H9 (cell line): ENCODE measurements at regions not wholly inside any gene's neighbourhood (a gene's known extent, or its start where the extent isn't known, plus 50 kb on each side); places are given as distances from the start of the nearest gene placed in this dataset.

ENCODE experiments used
- DNase-seq: peaks from one replicate; pipeline ENCODE4 v3.0.0-alpha.2; 2017
- H2AFZ ChIP-seq: one replicate; pipeline ENCODE4 v1.6.1; 2013; ENCODE audit warnings: mild to moderate bottlenecking, low read length, control low read depth, moderate library complexity
- H2AK5ac ChIP-seq: 2 replicates; pipeline ENCODE4 v1.6.1; 2013; ENCODE audit warnings: low read length, control low read depth, mixed read lengths; ENCODE audit not compliant: insufficient read length
- H2BK120ac ChIP-seq: one replicate; pipeline ENCODE4 v1.6.1; 2013; ENCODE audit warnings: low read depth, mild to moderate bottlenecking, low read length, control low read depth, inconsistent platforms; ENCODE audit not compliant: poor library complexity, severe bottlenecking
- H2BK12ac ChIP-seq: 2 replicates; pipeline ENCODE4 v1.6.1; 2013; ENCODE audit warnings: low read length, control low read depth, mixed read lengths, low read depth; ENCODE audit not compliant: insufficient read length
- H2BK15ac ChIP-seq: 2 replicates; pipeline ENCODE4 v1.6.1; 2013; ENCODE audit warnings: low read depth, low read length, control low read depth
- H2BK20ac ChIP-seq: one replicate; pipeline ENCODE4 v1.6.1; 2013; ENCODE audit warnings: low read depth, mild to moderate bottlenecking, low read length, control low read depth, inconsistent platforms; ENCODE audit not compliant: poor library complexity, severe bottlenecking
- H2BK5ac ChIP-seq: 2 replicates; pipeline ENCODE4 v1.6.1; 2013; ENCODE audit warnings: low read length, control low read depth, mixed read lengths; ENCODE audit not compliant: insufficient read length
- H3K14ac ChIP-seq: 2 replicates; pipeline ENCODE4 v1.6.1; 2013; ENCODE audit warnings: low read length, control low read depth; ENCODE audit not compliant: insufficient read depth
- H3K18ac ChIP-seq: 2 replicates; pipeline ENCODE4 v1.6.1; 2013; ENCODE audit warnings: low read depth, mild to moderate bottlenecking, mixed read lengths, low read length, control low read depth; ENCODE audit not compliant: insufficient read length
- H3K23ac ChIP-seq: 2 replicates; pipeline ENCODE4 v1.6.1; 2013; ENCODE audit warnings: low read length, control low read depth, mixed read lengths, low read depth; ENCODE audit not compliant: insufficient read length
- H3K23me2 ChIP-seq: 2 replicates; pipeline ENCODE4 v1.6.1; 2013; ENCODE audit warnings: low read depth, mild to moderate bottlenecking, mixed read lengths, low read length, control low read depth; ENCODE audit not compliant: insufficient read length, poor library complexity, severe bottlenecking
- H3K27ac ChIP-seq: 2 replicates; pipeline ENCODE4 v1.5.1; 2013; ENCODE audit warnings: low read length, control low read depth, mixed read lengths, low read depth; ENCODE audit not compliant: insufficient read length
- H3K27me3 ChIP-seq: 2 replicates; pipeline ENCODE4 v1.6.1; 2013; ENCODE audit warnings: low read length, control low read depth, inconsistent platforms; ENCODE audit not compliant: insufficient read depth
- H3K4ac ChIP-seq: 2 replicates; pipeline ENCODE4 v1.6.1; 2013; ENCODE audit warnings: low read depth, mild to moderate bottlenecking, control low read depth, inconsistent platforms, low read length, moderate library complexity
- H3K4me1 ChIP-seq: 2 replicates; pipeline ENCODE4 v1.6.1; 2013; ENCODE audit warnings: low read length, control low read depth, inconsistent platforms; ENCODE audit not compliant: insufficient read depth
- H3K4me2 ChIP-seq: 2 replicates; pipeline ENCODE4 v1.6.1; 2013; ENCODE audit warnings: low read length, control low read depth, mixed read lengths; ENCODE audit not compliant: insufficient read length, insufficient read depth
- H3K56ac ChIP-seq: 2 replicates; pipeline ENCODE4 v1.6.1; 2013; ENCODE audit warnings: low read depth, mild to moderate bottlenecking, mixed read lengths, low read length, control low read depth; ENCODE audit not compliant: insufficient read length
- H3K79me1 ChIP-seq: 2 replicates; pipeline ENCODE4 v1.6.1; 2013; ENCODE audit warnings: low read depth, mild to moderate bottlenecking, moderate library complexity, low read length, control low read depth, inconsistent platforms; ENCODE audit not compliant: insufficient read depth, poor library complexity, severe bottlenecking
- H3K79me2 ChIP-seq: 2 replicates; pipeline ENCODE4 v1.6.1; 2013; ENCODE audit warnings: low read length, control low read depth, inconsistent platforms; ENCODE audit not compliant: insufficient read depth
- H3K9ac ChIP-seq: 2 replicates; pipeline ENCODE4 v1.6.1; 2013; ENCODE audit warnings: low read length, control low read depth, mixed read lengths; ENCODE audit not compliant: insufficient read length; ENCODE audit errors: extremely low read depth
- H3K9me3 ChIP-seq: one replicate; pipeline ENCODE4 v1.6.1; 2013; ENCODE audit warnings: low read depth, low read length, inconsistent platforms; ENCODE audit not compliant: control insufficient read depth
- H3T11ph ChIP-seq: one replicate; pipeline ENCODE4 v1.6.1; 2013; ENCODE audit warnings: mild to moderate bottlenecking, low read length, control low read depth, inconsistent platforms
- H4K20me1 ChIP-seq: one replicate; pipeline ENCODE4 v1.6.1; 2013; ENCODE audit not compliant: control insufficient read depth, insufficient read length, insufficient read depth
- H4K5ac ChIP-seq: 2 replicates; pipeline ENCODE4 v1.6.1; 2013; ENCODE audit warnings: low read depth, mild to moderate bottlenecking, mixed read lengths, low read length, control low read depth; ENCODE audit not compliant: insufficient read length
- H4K8ac ChIP-seq: replicated peaks from 2 replicates; pipeline ENCODE4 v1.6.1; 2013; ENCODE audit warnings: low read length, control low read depth, mixed read lengths, low read depth; ENCODE audit not compliant: insufficient read length
- H4K91ac ChIP-seq: 2 replicates; pipeline ENCODE4 v1.6.1; 2013; ENCODE audit warnings: low read depth, mild to moderate bottlenecking, moderate library complexity, mixed read lengths, low read length, control low read depth; ENCODE audit not compliant: insufficient read length
- H3K27ac Mint-ChIP-seq, 3 experiments: 2 replicates in 2 of 3; 3 replicates in 1 of 3; pipeline ENCODE4 v1.8.0; 2020 to 2021; ENCODE audit warnings: mixed read lengths in 3 of 3, mild to moderate bottlenecking in 1 of 3, moderate library complexity in 1 of 3
- H3K27me3 Mint-ChIP-seq: 2 replicates; pipeline ENCODE4 v1.8.0; 2021; ENCODE audit warnings: low read depth, mild to moderate bottlenecking, moderate library complexity, mixed read lengths
- H3K36me3 Mint-ChIP-seq, 3 experiments: 2 replicates in 2 of 3; 3 replicates in 1 of 3; pipeline ENCODE4 v1.8.0; 2020 to 2021; ENCODE audit warnings: low read depth in 3 of 3, mixed read lengths in 3 of 3; ENCODE audit not compliant: insufficient read depth in 1 of 3
- H3K4me1 Mint-ChIP-seq, 2 experiments: 2 replicates each; pipeline ENCODE4 v1.8.0; 2020; ENCODE audit warnings: mixed read lengths in 2 of 2
- H3K4me3 Mint-ChIP-seq, 2 experiments: 2 replicates in 1 of 2; 3 replicates in 1 of 2; pipeline ENCODE4 v1.8.0; 2020 to 2021; ENCODE audit warnings: mild to moderate bottlenecking in 2 of 2, mixed read lengths in 2 of 2, moderate library complexity in 1 of 2
- H3K9me3 Mint-ChIP-seq, 2 experiments: 2 replicates in 1 of 2; 3 replicates in 1 of 2; pipeline ENCODE4 v1.8.0; 2020; ENCODE audit warnings: mild to moderate bottlenecking in 2 of 2, mixed read lengths in 2 of 2, moderate library complexity in 1 of 2
- WGBS: extraction: QIAGEN DNeasy Blood & Tissue Kit; methylation state at CpG from one replicate; pipeline ENCODE4 v1.1.7; 2013; ENCODE audit warnings: missing lambda C conversion rate, low lambda C conversion rate, mixed read lengths; ENCODE audit not compliant: insufficient read length; ENCODE audit errors: extremely low coverage; 5-methylcytosine and 5-hydroxymethylcytosine counted together
- TF ChIP-seq, protein P1 (sequence below): fragments of 200-600 bp; sonication (generic); conservative IDR thresholded peaks from 3 replicates; pipeline ENCODE4 v1.8.0; 2021; ENCODE audit warnings: antibody characterized with exemption, mild to moderate bottlenecking

DNA sequence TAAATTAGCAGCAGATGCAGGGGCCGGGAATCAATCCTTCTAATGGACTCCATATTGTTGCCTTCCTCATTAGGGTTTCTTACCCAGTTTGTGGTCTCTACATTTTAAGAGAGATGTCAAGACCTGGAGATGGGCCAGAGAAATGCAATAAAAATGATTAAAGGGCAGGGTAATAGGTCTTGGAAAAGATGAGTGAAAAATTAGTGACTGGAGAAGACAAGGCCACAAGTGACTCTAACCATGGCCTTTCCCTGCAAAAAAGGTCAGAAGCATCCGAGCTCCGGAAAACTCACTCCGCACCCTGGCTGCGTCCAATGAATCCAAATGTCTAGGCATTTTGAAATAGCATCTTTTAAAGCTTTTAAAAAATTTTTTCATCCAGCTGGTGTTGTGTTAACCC lies 152.8 kb downstream of the ARRDC4 start:
- H3T11ph ChIP-seq = no peak overlapping the region
- no peak overlapping the region for H3K4ac ChIP-seq
- no peaks in the 10 kb centered on the region for H3K27me3 Mint-ChIP-seq
- DNase-seq = no peak
- no peaks in the 10 kb centered on the region for H3K9me3 ChIP-seq
- H3K9ac ChIP-seq = no peak overlapping the region
- no peaks in the 10 kb centered on the region for H3K36me3 Mint-ChIP-seq
- H2BK120ac ChIP-seq = no peak overlapping the region
- H3K23ac ChIP-seq = no peak overlapping the region
- H3K23me2 ChIP-seq = no peaks in the 10 kb centered on the region
- no peak overlapping the region for H2BK15ac ChIP-seq
- no peak overlapping the region for H3K27ac ChIP-seq
- no peak overlapping the region for H2BK5ac ChIP-seq
- H3K4me3 Mint-ChIP-seq = no peak overlapping the region
- no peaks in the 10 kb centered on the region for H3K27me3 ChIP-seq
- no peak overlapping the region for H2AK5ac ChIP-seq
- H3K18ac ChIP-seq = no peak overlapping the region
- no peaks in the 10 kb centered on the region for H3K79me1 ChIP-seq
- no peaks in the 10 kb centered on the region for H3K4me1 ChIP-seq
- TF ChIP-seq, protein P1, sequence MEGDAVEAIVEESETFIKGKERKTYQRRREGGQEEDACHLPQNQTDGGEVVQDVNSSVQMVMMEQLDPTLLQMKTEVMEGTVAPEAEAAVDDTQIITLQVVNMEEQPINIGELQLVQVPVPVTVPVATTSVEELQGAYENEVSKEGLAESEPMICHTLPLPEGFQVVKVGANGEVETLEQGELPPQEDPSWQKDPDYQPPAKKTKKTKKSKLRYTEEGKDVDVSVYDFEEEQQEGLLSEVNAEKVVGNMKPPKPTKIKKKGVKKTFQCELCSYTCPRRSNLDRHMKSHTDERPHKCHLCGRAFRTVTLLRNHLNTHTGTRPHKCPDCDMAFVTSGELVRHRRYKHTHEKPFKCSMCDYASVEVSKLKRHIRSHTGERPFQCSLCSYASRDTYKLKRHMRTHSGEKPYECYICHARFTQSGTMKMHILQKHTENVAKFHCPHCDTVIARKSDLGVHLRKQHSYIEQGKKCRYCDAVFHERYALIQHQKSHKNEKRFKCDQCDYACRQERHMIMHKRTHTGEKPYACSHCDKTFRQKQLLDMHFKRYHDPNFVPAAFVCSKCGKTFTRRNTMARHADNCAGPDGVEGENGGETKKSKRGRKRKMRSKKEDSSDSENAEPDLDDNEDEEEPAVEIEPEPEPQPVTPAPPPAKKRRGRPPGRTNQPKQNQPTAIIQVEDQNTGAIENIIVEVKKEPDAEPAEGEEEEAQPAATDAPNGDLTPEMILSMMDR = no peak
- WGBS = no CpG with 5 or more reads among the region's 5 CpGs
- no peak overlapping the region for H2BK12ac ChIP-seq
- peaks cover 3 to 5% of the 10 kb centered on the region in 2 experiments; a peak in 2 of 5 replicates for H3K9me3 Mint-ChIP-seq
- H2AFZ ChIP-seq = no peak overlapping the region
- no peak overlapping the region for H4K8ac ChIP-seq
- H3K14ac ChIP-seq = no peak overlapping the region
- no peaks in the 10 kb centered on the region for H3K79me2 ChIP-seq
- H2BK20ac ChIP-seq = no peak overlapping the region
- H3K4me2 ChIP-seq = no peak overlapping the region
- H4K91ac ChIP-seq = no peak overlapping the region
- H4K5ac ChIP-seq = no peak overlapping the region
- H3K4me1 Mint-ChIP-seq = no peaks in the 10 kb centered on the region
- no peak overlapping the region for H3K27ac Mint-ChIP-seq
- no peaks in the 10 kb centered on the region for H4K20me1 ChIP-seq
- no peak overlapping the region for H3K56ac ChIP-seq
